H4 (cell line): ENCODE measurements at regions not wholly inside any gene's neighbourhood (a gene's known extent, or its start where the extent isn't known, plus 50 kb on each side); places are given as distances from the start of the nearest gene placed in this dataset.

Experiments
- DNase-seq: peaks from one replicate; pipeline ENCODE4 v3.0.0-alpha.2; 2015; ENCODE audit warnings: low spot score

DNA sequence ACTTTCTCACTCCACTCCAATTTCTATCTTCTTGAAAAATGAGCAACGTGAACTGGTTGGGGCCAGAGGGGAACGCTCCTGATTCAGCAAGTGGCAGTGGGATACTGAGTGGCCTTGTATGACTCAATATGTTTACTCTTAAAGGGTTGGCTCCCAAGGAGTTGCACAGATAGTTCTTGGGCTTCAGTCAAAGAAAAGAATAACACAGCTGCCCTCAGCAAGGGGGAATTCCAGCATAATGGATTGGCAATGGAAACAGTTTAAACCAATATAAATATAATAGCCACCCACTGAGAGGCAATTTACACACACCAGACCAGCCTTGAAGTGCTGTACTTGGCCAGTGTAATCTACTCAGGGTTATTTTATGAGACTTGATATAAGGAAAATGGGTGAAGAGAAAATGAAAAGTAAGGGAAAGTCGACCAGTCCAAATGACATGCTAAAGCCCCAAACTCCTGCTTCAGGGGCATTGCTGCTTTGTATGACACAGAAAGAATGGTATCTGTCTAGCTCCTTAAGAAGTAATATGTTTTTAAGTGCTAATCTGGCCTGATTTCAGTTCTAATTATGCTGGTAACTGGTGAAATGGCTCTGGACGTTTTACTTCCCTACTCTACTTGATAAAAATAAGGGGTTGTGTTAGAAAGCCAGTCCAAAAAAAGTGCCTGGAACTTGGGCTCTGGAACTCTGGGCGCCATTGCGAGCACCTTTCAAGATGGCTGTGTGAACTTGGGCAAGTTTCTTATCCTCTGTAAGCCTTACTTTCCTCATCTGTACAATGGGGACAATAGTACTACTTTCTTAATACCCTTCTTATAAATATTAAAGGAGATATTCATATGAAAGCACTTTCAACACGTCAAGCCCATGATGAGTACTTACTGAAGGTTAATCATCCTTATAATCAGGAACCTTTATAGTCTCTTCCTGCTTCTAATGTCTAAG is 712.9 kb upstream of the MAP3K7 start:
- DNase-seq: peak; percentile 75

DNA sequence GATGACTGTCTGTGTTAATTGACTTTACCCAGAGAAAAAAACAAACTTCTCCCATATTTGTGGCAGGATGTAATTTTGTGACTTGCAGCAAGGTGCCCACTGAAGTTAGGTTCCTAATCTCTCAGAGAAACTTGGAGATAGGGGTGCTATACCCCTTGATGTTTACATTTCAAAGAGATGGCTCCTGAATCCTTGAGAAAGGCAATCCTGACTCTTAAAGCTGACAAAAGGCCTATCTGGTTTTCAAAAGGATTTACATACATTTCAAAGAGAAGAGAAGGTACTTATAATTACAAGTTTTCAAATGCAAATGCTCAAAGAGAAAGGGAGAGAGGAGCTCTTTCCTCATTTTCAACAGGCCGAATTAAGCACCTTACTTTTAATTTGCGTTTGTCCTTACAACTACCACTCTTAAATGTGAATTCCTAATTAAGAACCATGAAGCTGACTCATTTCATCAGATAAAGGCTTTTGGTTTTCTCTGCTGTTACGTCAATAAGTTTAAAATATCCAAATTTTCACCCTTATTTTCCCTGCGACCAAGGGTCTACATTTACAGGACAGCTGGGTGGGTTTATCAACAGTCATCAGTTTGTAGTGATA is 711.8 kb upstream of the MAP3K7 start:
- DNase-seq: no peak

DNA sequence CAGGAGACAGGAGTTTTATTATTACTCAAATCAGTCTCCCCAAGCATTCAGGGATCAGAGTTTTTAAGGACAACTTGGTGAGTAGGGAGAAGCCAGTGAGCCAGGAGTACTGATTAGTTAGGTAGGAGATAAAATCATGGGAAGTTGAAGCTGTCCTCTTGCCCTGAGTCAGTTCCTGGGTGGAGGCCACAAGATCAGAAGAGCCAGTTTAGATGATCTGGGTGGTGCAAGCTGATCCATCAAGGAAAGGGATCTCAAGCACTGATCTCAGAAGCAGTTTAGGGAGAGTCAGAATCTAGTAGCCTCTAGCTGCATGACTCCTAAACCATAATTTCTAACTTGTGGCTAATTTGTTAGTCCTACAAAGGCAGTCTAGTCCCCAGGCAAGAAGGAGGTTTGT is 706.5 kb upstream of the MAP3K7 start:
- DNase-seq: no peak

DNA sequence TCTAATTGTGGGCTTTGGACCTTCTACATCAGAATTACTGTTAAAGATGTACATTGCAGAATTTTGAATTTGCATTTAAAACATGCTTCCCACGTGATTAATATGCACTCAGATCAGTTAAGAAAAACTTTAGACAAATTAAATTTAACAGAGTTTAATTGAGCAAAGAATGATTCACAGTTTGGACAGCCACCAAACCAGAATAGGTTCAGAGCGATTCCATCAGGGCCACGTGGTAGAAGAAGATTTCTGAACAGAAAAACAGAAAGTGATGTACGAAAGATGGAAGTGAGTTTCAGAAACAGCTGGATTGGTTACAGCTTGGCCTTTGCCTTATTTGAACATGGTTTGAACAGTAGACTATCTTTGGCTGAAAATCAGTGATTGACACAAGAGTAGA is 704.2 kb upstream of the MAP3K7 start:
- DNase-seq: no peak

DNA sequence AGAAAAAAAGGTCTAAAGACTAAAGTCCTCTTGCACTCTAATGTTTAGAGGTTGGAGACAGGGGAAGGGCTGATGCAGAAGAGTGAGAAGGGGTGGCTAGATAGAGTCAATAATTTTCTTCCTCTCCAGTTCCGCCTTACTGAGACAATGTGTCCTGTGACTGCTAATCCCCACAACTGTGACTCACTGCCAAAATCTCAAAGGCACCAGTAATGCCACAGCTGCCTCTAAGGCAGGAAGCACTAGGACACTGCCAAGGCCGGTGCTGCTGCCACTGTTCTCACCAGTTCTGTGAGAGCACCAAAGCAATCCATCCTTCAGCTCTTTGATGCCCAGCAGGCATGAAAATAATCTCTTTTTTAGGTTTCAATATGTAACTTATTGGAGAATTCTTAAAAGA is 701.9 kb upstream of the MAP3K7 start:
- no peak for DNase-seq

DNA sequence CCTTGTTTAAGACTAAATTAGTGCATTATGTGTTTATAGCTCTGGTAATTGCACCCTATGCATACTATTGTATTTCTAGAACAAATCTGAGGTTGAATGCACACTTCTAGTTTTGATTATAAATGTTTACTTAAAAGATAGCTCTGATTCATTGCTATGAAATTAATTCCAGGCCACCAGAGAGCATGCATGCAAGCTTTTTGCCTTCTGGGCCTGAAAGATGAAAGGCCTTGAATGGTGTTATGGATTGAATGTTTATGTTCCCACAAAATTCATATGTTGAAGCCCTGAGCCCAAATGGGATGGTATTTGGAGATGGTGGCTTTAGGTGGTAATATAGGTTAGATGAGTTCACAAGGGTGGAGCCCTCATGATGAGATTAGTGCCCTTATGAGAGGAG is 695.0 kb upstream of the MAP3K7 start:
- no peak for DNase-seq

DNA sequence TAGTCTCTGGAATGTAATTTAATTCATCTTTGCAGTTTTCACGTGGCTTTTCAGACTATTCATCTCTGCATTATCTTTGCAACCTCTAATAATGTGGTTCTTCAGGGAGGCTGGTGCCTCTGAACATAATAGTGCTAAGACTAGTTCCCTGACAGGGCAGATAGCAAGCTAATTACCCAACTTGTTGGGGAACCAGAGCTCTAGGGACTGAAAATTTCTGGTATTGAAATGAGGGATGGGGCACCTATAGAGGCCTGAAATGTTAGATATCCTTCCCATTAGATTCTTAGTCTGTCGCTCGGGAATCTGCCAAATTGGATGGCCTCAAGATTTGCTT is 693.6 kb upstream of the MAP3K7 start:
- DNase-seq: no peak

DNA sequence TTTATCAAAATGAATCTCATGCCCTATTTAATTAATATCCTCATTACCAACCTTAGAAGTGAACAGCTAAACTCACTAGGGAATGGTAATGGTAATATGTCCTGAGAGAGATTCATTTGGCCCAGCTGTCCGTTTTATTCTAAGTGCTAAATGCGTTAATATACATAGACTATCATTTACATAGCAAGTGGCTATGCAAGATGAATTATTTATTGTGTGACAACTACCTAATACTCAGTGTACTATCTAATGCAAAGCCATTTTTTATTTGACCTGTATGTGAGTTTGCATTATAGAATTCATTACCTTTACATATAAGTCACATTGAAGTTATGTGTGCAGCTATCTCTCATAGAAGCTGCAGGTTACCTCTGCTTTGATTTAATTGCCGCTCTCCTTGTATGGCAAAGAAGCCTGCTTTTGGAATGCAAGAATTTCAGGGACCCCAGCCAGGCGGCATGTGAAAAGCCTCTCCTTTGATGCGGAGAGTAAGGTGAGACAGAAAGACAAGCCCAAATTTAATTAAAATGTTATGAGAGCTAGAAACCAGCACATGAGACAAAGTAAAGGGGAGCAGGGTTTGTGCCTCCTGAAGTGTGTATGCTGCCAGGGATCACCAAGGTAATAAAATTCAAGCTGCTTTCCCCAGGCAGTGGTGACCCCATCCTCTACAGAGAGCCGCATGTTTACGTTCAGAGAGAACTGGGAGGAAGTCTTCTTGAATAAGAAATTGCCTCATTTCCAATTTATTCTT is 693.0 kb upstream of the MAP3K7 start:
- DNase-seq: no peak

DNA sequence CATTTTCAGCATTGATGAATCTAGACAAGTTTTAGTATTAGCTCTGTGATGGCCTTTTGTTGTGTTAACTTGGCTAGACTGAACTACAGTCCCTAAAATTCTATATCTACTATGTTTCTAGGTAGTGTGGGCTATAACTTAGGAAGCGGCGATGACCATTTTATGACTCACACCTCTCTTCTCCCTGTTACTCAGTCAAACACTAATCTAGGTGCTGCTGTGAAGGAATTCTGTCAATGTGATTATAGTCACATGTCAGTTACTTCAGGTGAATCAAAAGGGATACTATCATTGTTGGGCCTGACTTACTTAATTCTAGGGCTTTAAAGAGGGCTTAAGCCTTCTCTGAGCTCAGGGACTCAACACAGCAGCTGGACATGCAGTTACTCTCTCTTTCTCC is 691.5 kb upstream of the MAP3K7 start:
- no peak for DNase-seq

DNA sequence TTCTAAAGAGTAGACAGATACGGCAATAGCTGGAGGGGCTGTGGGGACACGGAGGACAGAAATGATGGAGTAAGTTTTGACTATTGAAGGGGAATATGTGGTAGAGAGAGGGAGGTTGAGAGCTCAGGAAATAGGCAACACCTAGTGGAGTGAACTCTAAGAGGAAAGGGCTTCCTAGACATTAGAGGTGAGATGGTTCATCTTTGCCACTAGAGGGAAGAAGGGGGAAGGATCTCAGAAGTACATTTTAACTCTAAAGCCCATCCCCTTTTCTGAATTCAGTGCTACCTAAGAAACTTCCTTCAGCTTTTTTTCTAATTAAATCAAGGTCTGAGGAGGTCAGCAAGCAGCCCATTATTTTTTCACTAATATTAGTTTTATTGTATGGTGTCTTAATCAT is 689.4 kb upstream of the MAP3K7 start:
- DNase-seq: peak; percentile 44

DNA sequence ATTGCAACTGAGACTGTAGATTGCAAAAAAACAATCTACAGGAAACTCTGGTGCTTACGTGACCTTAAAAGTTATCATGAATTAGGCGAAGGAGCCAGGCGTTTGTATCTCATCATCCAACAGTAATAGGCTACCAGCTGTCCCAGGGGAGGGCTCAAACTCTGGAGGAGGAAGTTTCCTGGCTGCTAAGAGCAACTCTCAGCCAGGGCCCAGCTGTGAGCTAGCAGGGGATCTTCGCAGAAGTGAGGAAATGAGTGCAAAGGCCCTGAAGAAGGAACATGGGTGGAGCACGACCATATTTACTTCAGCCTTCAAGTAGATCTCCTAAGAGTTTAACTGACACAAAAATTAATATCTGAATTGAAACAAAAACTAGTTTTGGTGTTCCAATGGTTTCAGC is 686.9 kb upstream of the MAP3K7 start:
- DNase-seq: no peak

DNA sequence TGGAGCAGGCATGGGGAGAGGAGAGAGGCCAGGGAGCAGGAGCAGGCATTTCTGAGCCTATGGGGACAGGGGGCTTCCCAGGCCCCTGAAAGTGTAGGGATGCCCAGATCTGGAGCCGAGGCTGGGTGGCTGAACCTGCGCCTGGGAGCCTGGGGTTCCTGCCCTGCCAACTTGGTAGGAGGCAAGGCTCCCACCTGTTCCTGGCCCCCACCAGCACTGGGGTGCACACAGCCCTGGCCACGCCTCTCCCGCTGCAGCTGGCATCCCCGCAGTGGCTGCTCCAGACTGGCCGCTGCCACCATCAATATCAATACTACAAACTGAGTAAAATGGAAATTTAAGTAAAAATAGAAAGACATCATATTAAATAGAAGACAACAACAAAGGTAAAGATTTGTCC is 684.9 kb upstream of the MAP3K7 start:
- no peak for DNase-seq

DNA sequence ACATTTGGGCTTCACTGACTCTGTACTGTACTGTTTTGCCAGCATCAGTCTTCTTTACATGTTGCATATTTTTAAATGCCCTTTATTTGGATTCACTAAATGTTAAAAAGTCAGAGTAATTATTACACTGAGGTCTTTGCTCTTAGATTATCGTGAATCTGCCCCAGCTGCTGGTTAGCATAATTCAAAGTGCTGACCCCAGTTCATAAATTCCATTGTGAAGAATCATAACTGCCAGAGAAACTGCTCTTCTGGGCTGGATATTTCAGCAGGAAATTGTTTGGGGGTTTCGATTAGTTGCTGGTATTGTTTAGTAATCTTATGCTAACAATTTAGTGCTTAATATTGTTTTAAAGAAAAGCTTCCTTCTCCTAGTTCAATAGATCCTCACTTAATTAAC is 682.1 kb upstream of the MAP3K7 start:
- DNase-seq: no peak

DNA sequence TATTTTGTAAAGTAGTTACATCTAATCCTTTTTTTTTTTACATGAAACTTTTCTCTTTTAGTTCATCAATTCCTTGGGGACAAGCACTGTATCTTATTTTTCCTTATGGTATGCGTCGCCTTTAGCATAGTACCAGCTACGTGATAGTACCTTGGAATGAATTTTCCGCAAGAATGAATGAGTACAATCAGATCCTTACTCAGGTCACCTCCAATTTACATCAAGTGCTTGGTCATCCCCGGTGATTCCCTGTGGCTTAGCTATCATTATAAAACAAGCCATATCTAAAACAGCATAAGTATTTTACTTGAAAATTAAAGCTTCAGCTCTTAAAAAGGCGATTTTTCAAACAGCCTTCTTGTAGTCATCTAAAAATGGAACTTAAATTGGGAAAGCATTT is 680.4 kb upstream of the MAP3K7 start:
- DNase-seq: no peak

DNA sequence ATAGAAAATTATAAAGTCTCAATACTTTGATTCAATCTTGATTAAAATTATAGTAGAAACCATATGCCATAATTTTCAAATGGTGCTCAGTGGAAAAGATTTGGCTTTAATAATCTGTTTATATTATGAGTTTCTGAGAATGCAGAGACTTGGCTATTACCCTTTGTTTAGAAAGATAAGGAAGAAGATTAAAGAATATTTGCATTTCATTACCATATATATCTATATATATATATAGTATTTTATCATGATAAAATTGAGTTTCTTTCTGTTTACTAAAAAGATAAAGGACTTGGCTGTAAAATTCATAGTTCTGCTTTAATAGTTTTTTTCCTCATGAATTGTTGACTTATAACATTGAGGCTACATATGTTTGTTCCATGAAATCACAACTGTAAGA is 679.3 kb upstream of the MAP3K7 start:
- DNase-seq: no peak

DNA sequence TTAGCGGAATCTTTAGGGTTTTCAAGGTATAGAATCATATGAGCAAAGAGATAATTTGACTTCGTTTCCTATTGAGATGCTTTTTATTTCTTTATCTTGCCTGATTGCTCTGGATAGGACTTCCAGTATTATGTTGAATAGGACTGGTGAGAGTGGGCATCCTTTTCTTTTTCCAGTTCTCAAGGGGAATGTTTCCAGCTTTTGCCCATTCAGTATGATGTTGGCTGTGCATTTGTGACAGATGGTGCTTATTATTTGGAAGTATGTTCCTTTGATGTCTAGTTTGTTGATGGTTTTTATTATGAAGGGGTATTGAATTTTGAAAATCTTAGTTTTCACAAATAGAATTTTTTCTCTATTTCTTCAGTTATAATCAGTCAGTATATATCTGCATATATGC is 656.6 kb upstream of the MAP3K7 start:
- DNase-seq: no peak

DNA sequence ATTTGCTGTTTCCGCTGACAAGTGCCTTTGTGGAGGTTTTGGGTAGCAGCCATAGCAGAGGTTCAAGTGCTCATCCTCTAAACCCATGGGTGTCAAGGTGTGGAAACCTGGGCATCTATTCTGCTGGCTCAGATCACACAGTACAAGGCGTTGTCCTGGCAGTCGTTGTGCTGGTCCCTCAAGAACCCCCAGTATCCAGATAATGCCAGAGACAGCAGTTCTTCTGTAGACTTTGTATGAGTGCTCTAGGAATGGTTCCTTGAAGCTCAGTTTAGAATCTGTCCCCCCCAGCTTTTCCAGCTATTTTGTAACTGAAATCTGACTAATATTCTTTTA is 655.7 kb upstream of the MAP3K7 start:
- no peak for DNase-seq

DNA sequence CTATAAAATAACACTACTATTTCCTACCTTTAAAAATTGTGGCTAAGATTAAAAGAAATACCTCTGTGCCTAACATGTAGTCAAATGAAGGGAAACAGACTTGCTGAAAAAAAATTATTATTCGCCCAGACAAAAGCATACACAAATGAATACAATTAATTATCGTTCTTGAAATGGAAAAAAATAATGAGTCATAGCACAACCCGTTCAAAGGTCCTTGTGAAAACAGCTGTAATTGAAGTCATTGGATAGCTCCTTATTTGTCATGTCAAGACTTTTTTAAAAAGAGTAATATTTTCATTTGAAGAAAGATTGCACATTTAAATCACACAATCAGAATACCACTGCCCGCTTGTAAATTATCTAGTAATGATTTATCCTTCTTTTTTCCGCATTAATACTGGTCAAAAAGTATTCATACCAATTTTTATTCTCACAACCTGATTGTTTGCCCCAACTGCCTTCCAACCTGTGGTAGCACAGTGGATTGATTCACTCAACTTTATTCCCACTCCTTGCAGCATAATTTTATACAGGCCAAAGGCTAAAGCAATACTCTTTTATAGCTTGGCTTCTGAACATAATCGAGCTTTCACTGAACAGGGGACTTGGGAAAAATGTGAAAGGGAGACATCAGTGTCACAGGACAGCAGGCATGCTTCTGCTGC is 655.2 kb upstream of the MAP3K7 start:
- DNase-seq: no peak

DNA sequence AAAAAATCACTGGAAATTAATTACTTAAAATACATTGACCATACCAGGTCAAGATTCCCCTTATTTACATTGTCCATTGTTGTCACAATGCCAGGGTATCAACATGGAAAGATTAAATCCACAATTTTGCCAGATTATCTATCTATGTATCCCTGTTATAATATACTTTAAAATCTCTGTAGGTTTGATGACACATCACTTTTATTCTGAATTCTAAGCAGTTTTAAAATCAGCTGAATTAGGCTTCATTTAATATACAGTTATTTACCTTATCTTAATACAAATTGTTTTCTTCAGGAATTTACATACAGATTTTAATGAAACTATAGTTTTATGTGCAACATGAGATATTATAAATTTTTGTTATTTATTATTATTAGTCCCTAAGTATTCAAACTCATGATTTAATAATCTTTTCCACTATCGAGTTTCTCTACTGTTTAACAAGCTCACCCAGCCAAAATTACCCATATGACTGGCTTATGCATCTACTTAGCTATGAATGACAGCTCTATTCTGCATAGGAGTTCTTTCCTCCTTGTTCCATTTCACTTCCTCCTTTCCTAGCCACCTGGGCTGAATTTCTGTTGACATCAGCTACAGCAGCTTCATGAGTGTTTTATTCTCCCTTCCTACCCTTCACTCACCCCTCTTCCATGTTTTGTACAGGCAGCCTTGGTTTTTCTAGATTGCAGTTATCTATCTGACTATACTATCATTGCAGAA is 654.2 kb upstream of the MAP3K7 start:
- DNase-seq: no peak

DNA sequence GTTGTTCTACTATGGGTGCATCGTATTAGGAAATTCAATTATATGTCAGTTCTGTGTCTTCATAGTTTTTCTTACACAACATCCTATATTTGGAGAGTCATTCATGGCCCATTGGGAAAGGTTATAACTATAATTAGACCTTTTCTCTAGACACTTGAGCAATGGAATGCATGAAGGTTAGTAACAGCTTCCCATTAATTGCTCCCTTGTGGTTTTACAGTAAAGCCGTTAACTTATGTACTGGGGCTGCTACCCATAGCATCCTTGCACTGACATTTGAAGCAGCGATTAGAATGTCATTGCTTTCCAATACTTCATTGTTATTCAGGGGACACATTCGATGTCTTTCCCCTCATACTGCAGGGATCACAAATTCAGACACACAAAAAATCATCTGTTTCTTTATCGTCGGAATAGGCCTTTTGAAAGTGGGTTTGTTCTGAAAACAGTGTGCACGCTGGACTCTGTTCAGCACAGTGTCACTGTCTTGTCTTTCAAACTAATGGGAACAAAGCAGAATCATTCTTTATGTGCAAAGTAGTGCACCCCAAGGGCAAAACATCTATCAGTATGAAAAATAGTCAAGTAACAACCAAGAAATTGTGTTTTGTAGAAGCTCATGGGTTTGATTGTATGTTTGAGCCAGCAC is 634.3 kb upstream of the MAP3K7 start:
- DNase-seq: no peak

DNA sequence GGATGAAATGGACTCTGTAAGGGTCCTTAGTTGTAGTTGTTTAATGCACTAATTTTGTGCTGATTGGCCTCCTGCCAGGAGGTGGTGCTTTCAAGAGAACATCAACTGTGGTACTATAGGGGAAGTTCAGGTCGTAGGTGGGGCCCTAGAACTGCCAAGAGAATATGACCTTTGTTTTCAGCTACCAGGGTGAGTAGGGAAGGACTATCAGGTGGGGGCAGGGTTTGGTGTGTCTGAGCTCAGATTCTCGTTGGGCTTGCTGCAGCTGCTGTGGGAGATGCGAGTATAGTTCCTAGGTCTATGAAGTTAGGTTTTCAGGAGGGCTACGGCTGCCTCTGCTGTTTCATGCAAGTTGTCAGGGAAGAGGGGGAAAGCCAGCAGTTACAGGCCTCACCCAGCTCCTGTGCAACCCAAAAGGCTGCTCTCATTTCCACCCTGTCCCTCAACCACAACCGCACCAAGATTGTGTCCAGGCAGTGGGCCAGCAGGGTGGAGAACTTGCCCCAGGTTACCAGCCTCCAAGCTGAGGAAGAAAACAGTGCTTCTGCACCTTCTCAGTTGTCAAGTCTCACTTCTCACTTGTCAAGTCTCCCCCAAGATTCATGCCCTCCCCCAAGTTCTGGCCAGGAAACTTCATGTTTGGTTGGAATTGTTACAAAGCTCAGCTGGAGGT is 626.5 kb upstream of the MAP3K7 start:
- DNase-seq: no peak
